GM19351 (cell line): ENCODE measurements at regions not wholly inside any gene's neighbourhood (a gene's known extent, or its start where the extent isn't known, plus 50 kb on each side); places are given as distances from the start of the nearest gene placed in this dataset.
"Not testable (repeated sequence)": the region's sequence is repeated elsewhere in the genome, so short reads cannot be mapped to it uniquely, and the experiment has no call there.

Source experiments
- ATAC-seq: cut with Tn5 transposase; IDR thresholded peaks from one replicate; pipeline ENCODE4 v1.9.1; 2021; ENCODE audit warnings: mild to moderate bottlenecking, moderate library complexity; ENCODE audit not compliant: unreplicated experiment

GRCh38 chr22:22193923-22194322 is 50.7 kb upstream of the VPREB1 start:
- no peak for ATAC-seq

GRCh38 chr22:22193462-22193861 is 51.1 kb upstream of the VPREB1 start:
- ATAC-seq: not testable (repeated sequence)

- not testable (repeated sequence) for ATAC-seq
Measured at GRCh38 chr22:22193006-22193405, 51.6 kb upstream of the VPREB1 start.

- ATAC-seq: not testable (repeated sequence)
Measured at GRCh38 chr22:22189796-22190195, 54.8 kb upstream of the VPREB1 start.

- ATAC-seq: not testable (repeated sequence)
Measured at GRCh38 chr22:22187863-22188262, 56.7 kb upstream of the VPREB1 start.

- ATAC-seq: no peak
Measured at GRCh38 chr22:22187299-22187698, 57.3 kb upstream of the VPREB1 start.

GRCh38 chr22:22185844-22186499 is 58.6 kb upstream of the VPREB1 start:
- ATAC-seq: no peak

- no peak for ATAC-seq
Measured at GRCh38 chr22:22185217-22185616, 59.4 kb upstream of the VPREB1 start.

GRCh38 chr22:22184277-22184807 is 60.2 kb upstream of the VPREB1 start:
- ATAC-seq: no peak

GRCh38 chr22:22182990-22183264 is 61.7 kb upstream of the VPREB1 start:
- no peak for ATAC-seq

- ATAC-seq: no peak
Measured at GRCh38 chr22:22182218-22182989, 62.2 kb upstream of the VPREB1 start.

GRCh38 chr22:22181341-22181850 is 63.2 kb upstream of the VPREB1 start:
- ATAC-seq: no peak

GRCh38 chr22:22180738-22181285 is 63.8 kb upstream of the VPREB1 start:
- ATAC-seq: no peak

GRCh38 chr22:22179858-22180257 is 64.7 kb upstream of the VPREB1 start:
- ATAC-seq: no peak

- ATAC-seq: no peak
Measured at GRCh38 chr22:22178992-22179391, 65.6 kb upstream of the VPREB1 start.

GRCh38 chr22:22178355-22178965 is 66.1 kb upstream of the VPREB1 start:
- ATAC-seq: no peak

GRCh38 chr22:22176929-22177616 is 67.5 kb upstream of the VPREB1 start:
- ATAC-seq: no peak

- ATAC-seq: not testable (repeated sequence)
Measured at GRCh38 chr22:22172896-22173628, 71.5 kb upstream of the VPREB1 start.

- no peak for ATAC-seq
Measured at GRCh38 chr22:22171357-22172218, 73.0 kb upstream of the VPREB1 start.
